HG02571 (cell line): ENCODE measurements at regions not wholly inside any gene's neighbourhood (a gene's known extent, or its start where the extent isn't known, plus 50 kb on each side); places are given as distances from the start of the nearest gene placed in this dataset.

Experiments used
- ATAC-seq: cut with Tn5 transposase; IDR thresholded peaks from one replicate; pipeline ENCODE4 v1.9.1; 2021; ENCODE audit warnings: mild to moderate bottlenecking, moderate library complexity; ENCODE audit not compliant: unreplicated experiment

- no peak for ATAC-seq
Observed at GRCh38 chr9:120016231-120016630, 563.7 kb downstream of the CDK5RAP2 start.

GRCh38 chr9:120014796-120015195, 565.2 kb downstream of the CDK5RAP2 start:
- no peak for ATAC-seq

- no peak for ATAC-seq
Observed at GRCh38 chr9:120009856-120010255, 570.1 kb downstream of the CDK5RAP2 start.

GRCh38 chr9:120001536-120001935, 578.4 kb downstream of the CDK5RAP2 start:
- no peak for ATAC-seq

- no peak for ATAC-seq
Observed at GRCh38 chr9:119998614-119999013, 581.4 kb downstream of the CDK5RAP2 start.

GRCh38 chr9:119991797-119992196, 588.2 kb downstream of the CDK5RAP2 start:
- no peak for ATAC-seq

- no peak for ATAC-seq
Observed at GRCh38 chr9:119986713-119987112, 593.3 kb downstream of the CDK5RAP2 start.

GRCh38 chr9:119986205-119986604, 593.8 kb downstream of the CDK5RAP2 start:
- ATAC-seq, result no peak

GRCh38 chr9:119974026-119974425, 604.8 kb upstream of the BRINP1 start:
- no peak for ATAC-seq

GRCh38 chr9:119968836-119969707, 599.8 kb upstream of the BRINP1 start:
- ATAC-seq, result no peak

- ATAC-seq, result no peak
Observed at GRCh38 chr9:119967867-119968535, 598.8 kb upstream of the BRINP1 start.

GRCh38 chr9:119963798-119964372, 594.6 kb upstream of the BRINP1 start:
- ATAC-seq, result no peak

GRCh38 chr9:119963258-119963797, 594.1 kb upstream of the BRINP1 start:
- ATAC-seq, result no peak

- no peak for ATAC-seq
Observed at GRCh38 chr9:119961774-119962424, 592.7 kb upstream of the BRINP1 start.

- ATAC-seq, result no peak
Observed at GRCh38 chr9:119959846-119960545, 590.8 kb upstream of the BRINP1 start.

- no peak for ATAC-seq
Observed at GRCh38 chr9:119956111-119956510, 586.9 kb upstream of the BRINP1 start.

- no peak for ATAC-seq
Observed at GRCh38 chr9:119955276-119955675, 586.0 kb upstream of the BRINP1 start.

- ATAC-seq, result no peak
Observed at GRCh38 chr9:119951591-119951990, 582.4 kb upstream of the BRINP1 start.

- ATAC-seq, result no peak
Observed at GRCh38 chr9:119951090-119951489, 581.9 kb upstream of the BRINP1 start.

- ATAC-seq, result no peak
Observed at GRCh38 chr9:119945686-119946085, 576.5 kb upstream of the BRINP1 start.
